CD4-positive, alpha-beta T cell (primary cell): ENCODE measurements at regions not wholly inside any gene's neighbourhood (a gene's known extent, or its start where the extent isn't known, plus 50 kb on each side); places are given as distances from the start of the nearest gene placed in this dataset.

ENCODE experiments used
- ATAC-seq: fragments of 200-7000 bp; cut with Tn5 transposase; one replicate; pipeline ENCODE4 v1.10.0; 2022; ENCODE audit warnings: mild to moderate bottlenecking; ENCODE audit not compliant: poor library complexity
- CTCF ChIA-PET: fragments of 350-600 bp; sonication (Branson Sonifier 250); formaldehyde crosslinking; loops from one replicate; lab custom pipeline; 2021; ENCODE audit warnings: antibody characterized with exemption, inconsistent platforms; lab: Charles Lee
- POLR2A ChIA-PET: fragments of 350-600 bp; sonication (Branson Sonifier 250); formaldehyde crosslinking; loops from one replicate; lab custom pipeline; 2021; ENCODE audit warnings: antibody characterized with exemption, inconsistent platforms; lab: Charles Lee
- DNase-seq, 14 experiments: peaks; one replicate each; pipeline ENCODE4 v3.0.0-alpha.2; 2013 to 2020; ENCODE audit warnings: mixed read lengths in 2 of 14
- H3K27ac ChIP-seq, 2 donors: one replicate each; pipeline versions ENCODE4 v1.5.1 to v1.7.0; 2013; ENCODE audit warnings: low read length in 2 of 2, low read depth in 1 of 2, mild to moderate bottlenecking in 1 of 2
- H3K27me3 ChIP-seq, 2 experiments: 1 replicate in 1 of 2; 2 replicates in 1 of 2; pipeline versions ENCODE4 v1.6.1 to v1.7.0; 2013; ENCODE audit warnings: low read length in 2 of 2, control low read depth in 1 of 2, mild to moderate bottlenecking in 1 of 2, moderate library complexity in 1 of 2; ENCODE audit not compliant: insufficient read depth in 2 of 2, control insufficient read depth in 1 of 2
- H3K36me3 ChIP-seq: one replicate; pipeline ENCODE4 v1.6.1; 2013; ENCODE audit warnings: low read length, control low read depth; ENCODE audit not compliant: insufficient read depth
- H3K4me1 ChIP-seq: one replicate; pipeline ENCODE4 v1.6.1; 2013; ENCODE audit warnings: low read length, control low read depth; ENCODE audit not compliant: insufficient read depth
- H3K4me3 ChIP-seq: one replicate; pipeline ENCODE4 v1.5.1; 2013; ENCODE audit warnings: mild to moderate bottlenecking, low read length, moderate library complexity
- H3K9me3 ChIP-seq, 2 experiments: 1 replicate in 1 of 2; 2 replicates in 1 of 2; pipeline versions ENCODE4 v1.6.1 to v1.7.0; 2013; ENCODE audit warnings: low read length in 2 of 2, mild to moderate bottlenecking in 2 of 2, control low read depth in 1 of 2, moderate library complexity in 1 of 2; ENCODE audit not compliant: control insufficient read depth in 1 of 2, insufficient read depth in 1 of 2
- H3K27ac Mint-ChIP-seq: one replicate; pipeline ENCODE4 v1.8.0; 2020; ENCODE audit warnings: mixed read lengths
- H3K27me3 Mint-ChIP-seq: one replicate; pipeline ENCODE4 v1.8.0; 2021; ENCODE audit warnings: mixed read lengths
- H3K36me3 Mint-ChIP-seq: one replicate; pipeline ENCODE4 v1.8.0; 2021; ENCODE audit warnings: low read depth, mixed read lengths
- H3K4me1 Mint-ChIP-seq: one replicate; pipeline ENCODE4 v1.8.0; 2021; ENCODE audit warnings: low read depth, mixed read lengths
- H3K4me3 Mint-ChIP-seq: one replicate; pipeline ENCODE4 v1.8.0; 2020; ENCODE audit warnings: mild to moderate bottlenecking, mixed read lengths
- H3K9me3 Mint-ChIP-seq: one replicate; pipeline ENCODE4 v1.8.0; 2020; ENCODE audit warnings: mixed read lengths
- intact Hi-C, 2 experiments: fragments of 100-400 bp; cut with DNase I in 1 of 2; cut with micrococcal nuclease in 1 of 2; formaldehyde crosslinking; loops; one replicate each; pipeline versions ENCODE4 v1.15.1 to v1.9.0; 2023 to 2025; cut with DNase I, micrococcal nuclease
- TF ChIP-seq, protein P1 (sequence below): fragments of 200-600 bp; IDR thresholded peaks from one replicate; pipeline ENCODE4 v1.8.0; 2022; ENCODE audit warnings: antibody characterized with exemption, mild to moderate bottlenecking

DNA sequence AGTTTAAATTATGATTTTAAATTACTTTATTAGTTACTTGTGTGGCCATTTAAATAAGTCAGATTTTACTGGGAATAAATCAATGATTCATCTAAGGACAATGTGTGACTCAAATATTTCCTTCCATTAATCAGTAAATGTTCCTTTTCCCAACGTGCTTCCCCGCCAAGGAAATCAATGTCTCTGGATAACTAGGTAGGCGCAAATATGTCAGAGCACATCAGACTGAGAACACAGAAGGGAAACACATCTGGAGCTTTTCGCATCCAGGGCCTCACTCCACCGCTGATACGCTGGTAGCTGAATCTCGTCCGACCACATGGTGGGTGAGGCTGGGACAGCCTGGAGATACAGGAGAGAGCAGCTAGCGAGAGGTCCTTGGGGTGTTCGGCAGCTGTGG lies 56.4 kb upstream of the RPS6KA2 start:
- Histone ChIP-seq H3K4me3 (no peak overlapping the region), H3K27me3 (no peaks in the 10 kb centered on the region), H3K36me3 (no peaks in the 10 kb centered on the region), H3K4me1 (no peaks in the 10 kb centered on the region), H3K9me3 (peaks cover 0 to 5% of the 10 kb centered on the region in 2 experiments), H3K27ac (no peak overlapping the region)
- POLR2A ChIA-PET: no interaction called here
- no peaks in the 10 kb centered on the region for H3K36me3 Mint-ChIP-seq
- H3K4me1 Mint-ChIP-seq: no peaks in the 10 kb centered on the region
- no peak for ATAC-seq
- intact Hi-C loops: no loop called here
- CTCF ChIA-PET: no interaction called here
- DNase-seq: no peak
- H3K27ac Mint-ChIP-seq: no peak overlapping the region
- H3K9me3 Mint-ChIP-seq: no peaks in the 10 kb centered on the region
- TF ChIP-seq, protein P1, sequence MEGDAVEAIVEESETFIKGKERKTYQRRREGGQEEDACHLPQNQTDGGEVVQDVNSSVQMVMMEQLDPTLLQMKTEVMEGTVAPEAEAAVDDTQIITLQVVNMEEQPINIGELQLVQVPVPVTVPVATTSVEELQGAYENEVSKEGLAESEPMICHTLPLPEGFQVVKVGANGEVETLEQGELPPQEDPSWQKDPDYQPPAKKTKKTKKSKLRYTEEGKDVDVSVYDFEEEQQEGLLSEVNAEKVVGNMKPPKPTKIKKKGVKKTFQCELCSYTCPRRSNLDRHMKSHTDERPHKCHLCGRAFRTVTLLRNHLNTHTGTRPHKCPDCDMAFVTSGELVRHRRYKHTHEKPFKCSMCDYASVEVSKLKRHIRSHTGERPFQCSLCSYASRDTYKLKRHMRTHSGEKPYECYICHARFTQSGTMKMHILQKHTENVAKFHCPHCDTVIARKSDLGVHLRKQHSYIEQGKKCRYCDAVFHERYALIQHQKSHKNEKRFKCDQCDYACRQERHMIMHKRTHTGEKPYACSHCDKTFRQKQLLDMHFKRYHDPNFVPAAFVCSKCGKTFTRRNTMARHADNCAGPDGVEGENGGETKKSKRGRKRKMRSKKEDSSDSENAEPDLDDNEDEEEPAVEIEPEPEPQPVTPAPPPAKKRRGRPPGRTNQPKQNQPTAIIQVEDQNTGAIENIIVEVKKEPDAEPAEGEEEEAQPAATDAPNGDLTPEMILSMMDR: no peak
- no peaks in the 10 kb centered on the region for H3K27me3 Mint-ChIP-seq
- no peak overlapping the region for H3K4me3 Mint-ChIP-seq

DNA sequence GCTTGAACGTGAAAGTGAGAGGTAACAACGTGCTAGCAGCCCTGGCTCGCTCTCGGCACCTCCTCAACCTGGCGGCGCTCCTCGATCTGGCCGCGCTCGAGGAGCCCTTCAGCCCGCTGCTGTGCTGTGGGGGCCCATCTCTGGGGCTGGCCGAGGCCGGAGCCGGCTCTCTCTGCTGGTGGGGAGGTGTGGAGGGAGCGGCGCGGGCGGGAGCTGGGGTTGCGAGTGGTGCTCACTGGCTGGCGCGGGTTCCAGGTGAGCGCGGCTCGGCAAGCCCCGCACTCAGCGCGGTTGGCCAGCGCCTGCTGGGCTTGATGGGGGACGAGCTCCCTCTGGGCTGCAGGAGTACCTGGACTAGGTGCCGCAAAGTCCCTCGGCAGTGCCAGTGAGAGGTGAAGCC lies 52.5 kb upstream of the RPS6KA2 start:
- CTCF ChIA-PET: no interaction called here
- Histone ChIP-seq H3K27me3 (no peaks in the 10 kb centered on the region), H3K9me3 (peaks cover 0 to 5% of the 10 kb centered on the region in 2 experiments), H3K36me3 (no peaks in the 10 kb centered on the region), H3K4me1 (no peaks in the 10 kb centered on the region), H3K4me3 (no peak overlapping the region), H3K27ac (no peak overlapping the region)
- DNase-seq (no peak), ATAC-seq (no peak)
- Mint-ChIP-seq H3K9me3 (no peaks in the 10 kb centered on the region), H3K4me1 (no peaks in the 10 kb centered on the region), H3K27me3 (peaks cover 5% of the 10 kb centered on the region), H3K36me3 (no peaks in the 10 kb centered on the region), H3K4me3 (no peak overlapping the region), H3K27ac (no peak overlapping the region)
- TF ChIP-seq, protein P1: no peak
- POLR2A ChIA-PET: no interaction called here
- intact Hi-C loops: no loop called here

DNA sequence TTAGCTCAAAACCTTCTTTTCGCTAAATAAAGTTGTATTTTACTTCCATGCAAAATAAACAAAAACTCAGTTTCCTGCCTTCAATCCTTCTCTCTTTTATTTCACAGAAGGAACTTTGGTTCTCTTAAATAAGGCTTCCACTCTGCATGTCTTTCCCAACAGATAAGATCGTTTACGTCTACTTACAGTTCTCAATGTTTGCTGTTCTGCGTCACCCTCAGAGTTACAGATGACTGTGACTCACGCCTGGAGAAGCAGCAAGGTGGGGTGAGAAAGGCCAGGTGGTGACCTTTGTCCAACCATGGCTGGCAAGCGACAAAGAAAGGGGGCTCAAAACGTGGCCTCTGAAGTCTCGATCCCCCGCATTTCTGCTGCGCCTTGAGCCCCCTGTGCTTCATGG lies 51.4 kb upstream of the RPS6KA2 start:
- no peaks in the 10 kb centered on the region for H3K27me3 ChIP-seq
- H3K27ac ChIP-seq: no peak overlapping the region
- Mint-ChIP-seq H3K9me3 (no peaks in the 10 kb centered on the region), H3K36me3 (no peaks in the 10 kb centered on the region), H3K4me3 (no peak overlapping the region), H3K27ac (no peak overlapping the region), H3K27me3 (peaks cover 5% of the 10 kb centered on the region), H3K4me1 (no peaks in the 10 kb centered on the region)
- peaks cover 0 to 8% of the 10 kb centered on the region in 2 experiments for H3K9me3 ChIP-seq
- intact Hi-C loops: no loop called here
- no peaks in the 10 kb centered on the region for H3K36me3 ChIP-seq
- DNase-seq (no peak), ATAC-seq (no peak)
- ChIA-PET POLR2A (no interaction called here), CTCF (no interaction called here)
- TF ChIP-seq, protein P1: no peak
- no peaks in the 10 kb centered on the region for H3K4me1 ChIP-seq
- H3K4me3 ChIP-seq: no peak overlapping the region
